ENCODE measurements at regions not wholly inside any gene's neighbourhood (a gene's known extent, or its start where the extent isn't known, plus 50 kb on each side); places are given as distances from the start of the nearest gene placed in this dataset.

DNA sequence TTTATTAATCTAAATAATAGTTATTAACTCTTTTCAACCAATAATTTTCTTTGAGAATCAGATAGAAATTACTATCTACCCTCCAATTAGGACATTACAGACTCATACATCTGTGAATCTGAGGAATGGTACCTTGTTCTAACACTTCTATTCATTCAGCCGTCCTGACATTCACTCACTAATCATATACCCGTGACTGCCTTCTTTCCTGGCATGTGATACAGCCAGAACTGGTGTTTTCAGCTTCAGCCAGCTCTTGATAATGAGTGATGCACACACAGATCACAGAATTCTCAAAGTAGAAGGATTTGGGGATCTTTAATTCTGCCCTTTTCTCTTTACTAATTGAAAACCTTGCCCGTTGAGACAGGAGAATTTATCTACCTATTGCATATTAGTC is 499.9 kb downstream of the UTRN start:
- Histone ChIP-seq H3K14ac (ENCODE audit: insufficient read depth, low read length) (no peak overlapping the region), H3K4ac (ENCODE audit: low read depth, low read length) (no peak overlapping the region), H3K4me2 (ENCODE audit: insufficient read depth, insufficient read length, low read length) (no peak overlapping the region), H3K27me3 (ENCODE audit: insufficient read depth, low read length) (no peaks in the 10 kb centered on the region), H4K5ac (ENCODE audit: insufficient read length, low read depth, low read length) (no peak overlapping the region), H3K56ac (ENCODE audit: insufficient read length, low read depth, low read length) (no peak overlapping the region), H2BK120ac (ENCODE audit: low read depth, low read length, poor library complexity, severe bottlenecking) (no peak overlapping the region), H3K27ac (ENCODE audit: insufficient read length, low read depth, low read length) (no peak overlapping the region), H2BK15ac (ENCODE audit: low read depth, low read length) (no peak overlapping the region), H3K4me1 (ENCODE audit: insufficient read depth, low read length) (no peaks in the 10 kb centered on the region), H4K8ac (replicated peaks; ENCODE audit: insufficient read length, low read depth, low read length) (no peak overlapping the region), H3K79me2 (ENCODE audit: insufficient read depth, low read length) (no peaks in the 10 kb centered on the region), H3K23me2 (ENCODE audit: insufficient read length, low read depth, low read length, poor library complexity, severe bottlenecking) (no peaks in the 10 kb centered on the region), H2BK12ac (ENCODE audit: insufficient read length, low read depth, low read length) (no peak overlapping the region), H3T11ph (ENCODE audit: low read length) (no peak overlapping the region), H3K9ac (ENCODE audit: extremely low read depth, insufficient read length, low read length) (no peak overlapping the region), H3K23ac (ENCODE audit: insufficient read length, low read depth, low read length) (no peak overlapping the region), H2BK20ac (ENCODE audit: low read depth, low read length, poor library complexity, severe bottlenecking) (no peak overlapping the region), H4K91ac (ENCODE audit: insufficient read length, low read depth, low read length) (no peak overlapping the region), H3K79me1 (ENCODE audit: insufficient read depth, low read depth, low read length, poor library complexity, severe bottlenecking) (no peaks in the 10 kb centered on the region), H2AFZ (ENCODE audit: low read length) (no peak overlapping the region), H3K18ac (ENCODE audit: insufficient read length, low read depth, low read length) (no peak overlapping the region), H2AK5ac (ENCODE audit: insufficient read length, low read length) (no peak overlapping the region), H2BK5ac (ENCODE audit: insufficient read length, low read length) (no peak overlapping the region), H4K20me1 (ENCODE audit: control insufficient read depth, insufficient read depth, insufficient read length) (no peaks in the 10 kb centered on the region), H3K9me3 (ENCODE audit: control insufficient read depth, low read depth, low read length) (no peaks in the 10 kb centered on the region)
- Mint-ChIP-seq H3K27me3 (ENCODE audit: low read depth) (no peaks in the 10 kb centered on the region), H3K36me3 (ENCODE audit: insufficient read depth in 1 of 3, low read depth in 3 of 3) (peaks cover 0 to 8% (median 7%) of the 10 kb centered on the region in 3 experiments; a peak in 3 of 7 replicates), H3K9me3 (no peaks in the 10 kb centered on the region), H3K4me3 (no peak overlapping the region), H3K4me1 (peaks cover 3 to 9% of the 10 kb centered on the region in 2 experiments; a peak in 3 of 4 replicates), H3K27ac (no peak overlapping the region)
- TF ChIP-seq, protein P1, sequence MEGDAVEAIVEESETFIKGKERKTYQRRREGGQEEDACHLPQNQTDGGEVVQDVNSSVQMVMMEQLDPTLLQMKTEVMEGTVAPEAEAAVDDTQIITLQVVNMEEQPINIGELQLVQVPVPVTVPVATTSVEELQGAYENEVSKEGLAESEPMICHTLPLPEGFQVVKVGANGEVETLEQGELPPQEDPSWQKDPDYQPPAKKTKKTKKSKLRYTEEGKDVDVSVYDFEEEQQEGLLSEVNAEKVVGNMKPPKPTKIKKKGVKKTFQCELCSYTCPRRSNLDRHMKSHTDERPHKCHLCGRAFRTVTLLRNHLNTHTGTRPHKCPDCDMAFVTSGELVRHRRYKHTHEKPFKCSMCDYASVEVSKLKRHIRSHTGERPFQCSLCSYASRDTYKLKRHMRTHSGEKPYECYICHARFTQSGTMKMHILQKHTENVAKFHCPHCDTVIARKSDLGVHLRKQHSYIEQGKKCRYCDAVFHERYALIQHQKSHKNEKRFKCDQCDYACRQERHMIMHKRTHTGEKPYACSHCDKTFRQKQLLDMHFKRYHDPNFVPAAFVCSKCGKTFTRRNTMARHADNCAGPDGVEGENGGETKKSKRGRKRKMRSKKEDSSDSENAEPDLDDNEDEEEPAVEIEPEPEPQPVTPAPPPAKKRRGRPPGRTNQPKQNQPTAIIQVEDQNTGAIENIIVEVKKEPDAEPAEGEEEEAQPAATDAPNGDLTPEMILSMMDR (conservative IDR thresholded peaks at IDR 0.05), result no peak
- WGBS (ENCODE audit: extremely low coverage, insufficient read length, low lambda C conversion rate), result no CpG with 5 or more reads among the region's 3 CpGs
- no peak for DNase-seq

Data from H9 (cell line).